Natural killer cell treated with Interleukin-12 subunit alpha and Interleukin-12 subunit beta and Interleukin-15 and Interleukin-18, amount 100 ng/mL, for 72 hours (primary cell): ENCODE measurements at regions not wholly inside any gene's neighbourhood (a gene's known extent, or its start where the extent isn't known, plus 50 kb on each side); places are given as distances from the start of the nearest gene placed in this dataset.

Experiments used
- ATAC-seq, 2 donors: fragments of 150-1000 bp; cut with Tn5 transposase in 1 of 2; sonication (Bioruptor Pico), chemical (Tn5 transposase) in 1 of 2; 2 replicates each; pipeline ENCODE4 v1.10.0; 2021
- DNase-seq: peaks from one replicate; pipeline ENCODE4 v3.0.0; 2022; ENCODE audit warnings: low spot score
- H3K27ac Mint-ChIP-seq, 2 donors: 1 replicate in 1 of 2; 2 replicates in 1 of 2; pipeline ENCODE4 v1.8.0; 2022; ENCODE audit warnings: mixed read lengths in 2 of 2, mild to moderate bottlenecking in 1 of 2, moderate library complexity in 1 of 2
- H3K27me3 Mint-ChIP-seq, 2 donors: 1 replicate in 1 of 2; 2 replicates in 1 of 2; pipeline ENCODE4 v1.8.0; 2022; ENCODE audit warnings: mixed read lengths in 2 of 2
- H3K36me3 Mint-ChIP-seq: one replicate; pipeline ENCODE4 v1.8.0; 2022; ENCODE audit warnings: mixed read lengths
- H3K4me1 Mint-ChIP-seq, 2 donors: 1 replicate in 1 of 2; 2 replicates in 1 of 2; pipeline ENCODE4 v1.8.0; 2022; ENCODE audit warnings: low read depth in 2 of 2, mixed read lengths in 2 of 2, mild to moderate bottlenecking in 1 of 2
- H3K4me3 Mint-ChIP-seq: one replicate; pipeline ENCODE4 v1.8.0; 2022; ENCODE audit warnings: mixed read lengths
- H3K9me3 Mint-ChIP-seq: 2 replicates; pipeline ENCODE4 v1.8.0; 2022; ENCODE audit warnings: mixed read lengths

DNA sequence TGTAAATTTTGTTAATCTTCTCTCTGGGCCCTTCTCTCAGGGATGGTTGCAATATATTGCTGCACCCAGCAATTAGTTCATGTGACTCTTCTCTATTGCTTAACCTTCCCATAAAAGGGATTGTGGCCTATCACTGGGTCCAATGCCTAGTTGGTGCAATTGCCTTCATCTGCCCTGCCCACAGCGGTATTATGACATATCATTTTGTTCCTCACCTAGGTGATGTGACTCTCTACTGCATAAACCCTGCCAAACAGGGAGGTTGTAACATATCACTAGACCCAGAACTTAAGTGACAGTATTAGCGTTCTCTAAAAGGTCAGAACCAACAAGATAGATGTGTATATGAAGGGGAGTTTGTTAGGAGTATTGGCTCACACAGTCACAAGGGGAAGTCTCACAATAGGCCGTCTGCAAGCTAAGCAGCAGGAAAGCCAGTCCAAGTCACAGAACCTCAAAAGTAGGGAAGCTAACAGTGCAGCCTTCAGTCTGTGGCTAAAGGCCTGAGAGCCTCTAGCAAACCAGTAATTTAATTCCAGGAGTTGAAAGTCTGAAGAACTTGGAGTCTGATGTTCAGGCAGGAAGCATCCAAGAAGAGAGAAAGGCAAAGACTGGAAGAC lies 317.8 kb downstream of the RPS4Y2 start:
- H3K9me3 Mint-ChIP-seq = no peaks in the 10 kb centered on the region

DNA sequence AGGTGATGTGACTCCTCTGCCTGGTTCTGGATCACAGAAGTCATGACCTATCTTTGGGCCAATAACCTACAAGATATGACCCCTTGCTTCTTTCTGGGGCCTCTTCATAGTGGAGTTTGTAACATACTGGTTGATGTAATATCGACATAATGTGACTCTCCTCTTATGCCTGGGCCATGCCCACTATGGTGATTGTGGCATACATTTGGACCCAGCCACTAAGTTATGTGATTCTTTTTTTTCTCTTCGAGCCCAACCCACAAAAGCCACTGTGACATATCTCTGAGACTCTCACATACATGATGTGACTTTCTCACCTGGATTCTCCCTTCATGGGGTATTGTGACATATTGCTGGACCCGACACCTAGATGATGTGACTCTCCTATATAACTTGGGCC lies 319.8 kb downstream of the RPS4Y2 start:
- Mint-ChIP-seq H3K27ac (no peak overlapping the region), H3K4me3 (no peak overlapping the region), H3K27me3 (no peaks in the 10 kb centered on the region), H3K4me1 (no peaks in the 10 kb centered on the region), H3K36me3 (no peaks in the 10 kb centered on the region), H3K9me3 (no peaks in the 10 kb centered on the region)
- DNase-seq = no peak
- no peak for ATAC-seq

More for the DNA sequence above, 317.8 kb downstream of the RPS4Y2 start:
- Mint-ChIP-seq H3K4me1 (no peaks in the 10 kb centered on the region), H3K4me3 (no peak overlapping the region), H3K27ac (no peak overlapping the region), H3K36me3 (no peaks in the 10 kb centered on the region), H3K27me3 (no peaks in the 10 kb centered on the region)
- DNase-seq (no peak), ATAC-seq (no peak)

- Mint-ChIP-seq H3K36me3 (no peaks in the 10 kb centered on the region), H3K27ac (no peak overlapping the region), H3K4me3 (no peak overlapping the region), H3K9me3 (no peaks in the 10 kb centered on the region), H3K27me3 (no peaks in the 10 kb centered on the region), H3K4me1 (no peaks in the 10 kb centered on the region)
- no peak for ATAC-seq
- no peak for DNase-seq
Observed at GRCh38 chrY:21079670-21080069, 323.8 kb downstream of the RPS4Y2 start.

DNA sequence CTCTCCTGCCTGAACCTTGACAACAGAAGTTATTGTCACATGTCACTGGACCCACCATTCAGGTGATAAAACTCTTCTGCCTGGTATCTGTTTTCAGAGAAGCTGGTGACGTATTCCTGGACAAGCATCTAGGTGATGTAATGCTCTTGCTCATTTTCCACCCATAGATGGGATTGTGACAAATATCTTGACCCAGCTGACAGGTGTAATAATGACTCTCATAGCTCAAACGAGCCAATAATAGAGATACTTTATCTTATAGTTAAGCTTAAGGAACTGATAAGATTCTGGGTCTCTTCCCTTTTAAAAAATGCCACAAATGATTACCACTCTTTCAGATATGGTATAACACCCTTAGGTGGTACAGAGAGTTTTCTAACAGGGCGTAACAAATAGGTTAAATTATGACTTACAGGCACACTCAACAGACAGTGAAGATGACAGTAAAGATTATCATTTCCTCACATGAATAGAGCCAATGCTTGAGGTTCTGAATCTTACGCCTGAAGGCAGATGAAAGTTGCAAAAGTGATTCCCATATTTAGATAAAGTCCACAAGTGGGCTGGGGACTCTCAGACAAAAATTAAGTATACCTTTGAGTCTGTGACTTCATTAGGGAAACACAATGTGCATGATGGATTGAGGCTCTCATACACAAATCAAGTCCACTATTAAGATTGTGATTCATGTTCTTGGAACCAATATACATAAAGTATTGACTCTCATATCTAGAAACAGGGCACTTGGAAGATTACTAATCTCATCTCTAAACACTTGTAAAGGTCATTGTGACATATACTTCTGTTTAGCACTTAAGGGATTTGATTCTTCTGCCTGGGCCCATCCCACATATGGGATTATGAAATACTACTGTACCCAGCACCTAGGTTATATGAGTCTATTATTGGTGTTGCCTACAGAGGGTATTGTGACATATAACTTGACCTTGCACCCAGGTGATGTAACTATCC lies 326.0 kb downstream of the RPS4Y2 start:
- DNase-seq (no peak), ATAC-seq (no peak)
- H3K4me3 Mint-ChIP-seq = no peak overlapping the region
- no peaks in the 10 kb centered on the region for H3K4me1 Mint-ChIP-seq
- H3K27me3 Mint-ChIP-seq = no peaks in the 10 kb centered on the region
- no peaks in the 10 kb centered on the region for H3K9me3 Mint-ChIP-seq
- no peaks in the 10 kb centered on the region for H3K36me3 Mint-ChIP-seq
- no peak overlapping the region for H3K27ac Mint-ChIP-seq

- Mint-ChIP-seq H3K9me3 (no peaks in the 10 kb centered on the region), H3K4me1 (no peaks in the 10 kb centered on the region), H3K4me3 (no peak overlapping the region), H3K36me3 (no peaks in the 10 kb centered on the region), H3K27me3 (no peaks in the 10 kb centered on the region), H3K27ac (no peak overlapping the region)
- ATAC-seq = no peak
- DNase-seq = no peak
Observed at GRCh38 chrY:21082639-21083038, 326.7 kb downstream of the RPS4Y2 start.

DNA sequence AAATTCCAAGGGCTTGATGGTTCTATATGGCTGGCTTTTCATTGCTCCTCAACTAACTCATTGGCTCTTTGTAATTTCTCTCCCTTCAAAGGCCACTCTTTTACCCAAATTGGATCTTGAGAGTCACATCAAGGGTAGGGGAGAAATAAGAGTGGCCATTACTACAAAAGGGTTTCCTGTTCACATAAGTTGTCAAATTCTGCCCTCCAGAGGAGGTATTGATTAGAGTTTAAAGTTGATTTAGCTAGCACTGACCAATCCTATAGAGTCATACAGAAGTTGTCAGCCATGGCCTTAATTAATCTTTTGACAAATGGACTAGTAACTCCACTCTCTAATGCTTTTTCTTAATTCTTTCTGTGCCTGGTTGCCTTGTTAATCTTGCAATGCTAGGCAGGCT lies 336.0 kb downstream of the RPS4Y2 start:
- no peak overlapping the region for H3K4me3 Mint-ChIP-seq
- ATAC-seq = no peak
- H3K27me3 Mint-ChIP-seq = no peaks in the 10 kb centered on the region
- H3K9me3 Mint-ChIP-seq = no peaks in the 10 kb centered on the region
- no peaks in the 10 kb centered on the region for H3K4me1 Mint-ChIP-seq
- H3K27ac Mint-ChIP-seq = no peak overlapping the region
- H3K36me3 Mint-ChIP-seq = no peaks in the 10 kb centered on the region
- DNase-seq = no peak

DNA sequence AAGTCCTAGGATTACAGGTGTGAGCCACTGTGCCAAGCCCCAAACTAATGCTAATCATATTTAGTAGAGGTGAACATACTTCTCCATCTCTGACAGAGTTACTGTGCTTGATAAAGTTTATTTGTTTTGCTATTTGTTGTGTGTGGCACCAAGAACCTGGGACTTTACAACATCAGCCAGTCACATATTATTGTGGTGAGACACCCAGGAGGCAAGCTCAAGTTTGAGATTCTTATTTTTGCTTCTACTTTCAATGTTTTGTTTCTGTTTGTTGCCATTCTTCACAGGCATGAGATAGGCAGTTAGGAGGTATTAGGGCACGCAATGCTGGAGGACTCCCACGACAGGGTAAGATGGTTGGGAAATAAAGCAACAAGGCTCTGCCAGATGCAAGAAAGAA lies 346.6 kb downstream of the RPS4Y2 start:
- H3K36me3 Mint-ChIP-seq = no peaks in the 10 kb centered on the region
- H3K9me3 Mint-ChIP-seq = no peaks in the 10 kb centered on the region
- H3K4me3 Mint-ChIP-seq = peak overlapping the region; percentile 8
- H3K4me1 Mint-ChIP-seq = no peaks in the 10 kb centered on the region
- ATAC-seq = no peak
- DNase-seq = no peak
- no peaks in the 10 kb centered on the region for H3K27me3 Mint-ChIP-seq
- no peak overlapping the region for H3K27ac Mint-ChIP-seq

- DNase-seq (no peak), ATAC-seq (no peak)
- no peaks in the 10 kb centered on the region for H3K9me3 Mint-ChIP-seq
- no peaks in the 10 kb centered on the region for H3K36me3 Mint-ChIP-seq
- no peaks in the 10 kb centered on the region for H3K27me3 Mint-ChIP-seq
- no peak overlapping the region for H3K4me3 Mint-ChIP-seq
- no peaks in the 10 kb centered on the region for H3K4me1 Mint-ChIP-seq
- H3K27ac Mint-ChIP-seq = no peak overlapping the region
Observed at GRCh38 chrY:21103885-21104284, 348.0 kb downstream of the RPS4Y2 start.

DNA sequence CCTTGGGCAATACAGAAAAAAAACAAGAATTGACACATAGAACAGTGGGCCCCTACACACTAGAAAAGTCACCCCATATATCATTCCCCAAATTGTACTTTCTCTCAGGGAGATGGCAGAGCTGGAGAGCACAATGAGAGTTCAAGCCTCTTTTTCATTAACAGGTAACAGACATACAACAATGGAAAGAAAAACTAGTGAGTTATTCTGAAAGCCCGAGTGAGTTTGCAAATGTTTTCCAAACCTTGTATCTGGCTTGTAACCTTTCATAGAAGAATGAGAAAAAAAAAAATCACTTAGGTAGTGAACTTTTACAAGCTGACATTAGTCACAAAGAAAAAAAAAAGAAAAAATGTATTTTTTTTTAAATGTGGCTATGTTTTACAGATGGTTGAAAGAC lies 349.6 kb downstream of the RPS4Y2 start:
- Mint-ChIP-seq H3K27ac (no peak overlapping the region), H3K36me3 (no peaks in the 10 kb centered on the region), H3K4me3 (no peak overlapping the region), H3K9me3 (no peaks in the 10 kb centered on the region), H3K27me3 (no peaks in the 10 kb centered on the region), H3K4me1 (no peaks in the 10 kb centered on the region)
- ATAC-seq (no peak), DNase-seq (no peak)

DNA sequence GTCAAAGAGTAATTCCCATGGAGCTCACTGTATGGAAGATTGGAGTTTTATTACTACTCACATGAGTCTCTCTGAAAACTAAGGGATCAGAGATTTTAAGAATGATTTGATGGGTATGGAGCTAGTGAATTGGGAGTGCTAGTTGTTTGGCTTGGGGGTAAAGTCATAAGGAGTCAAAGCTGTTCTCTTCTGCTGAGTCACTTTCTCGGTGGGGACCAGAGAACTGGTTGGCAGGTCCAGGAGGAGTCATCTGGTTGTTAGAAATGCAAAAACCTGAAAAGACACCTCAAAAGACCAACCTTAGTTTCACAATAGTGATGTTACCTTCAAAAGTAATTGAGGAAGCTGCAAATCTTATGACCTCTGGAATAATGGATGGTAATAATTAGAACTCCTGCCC lies 355.4 kb downstream of the RPS4Y2 start:
- no peaks in the 10 kb centered on the region for H3K36me3 Mint-ChIP-seq
- no peaks in the 10 kb centered on the region for H3K9me3 Mint-ChIP-seq
- no peaks in the 10 kb centered on the region for H3K4me1 Mint-ChIP-seq
- ATAC-seq (no peak), DNase-seq (no peak)
- H3K27me3 Mint-ChIP-seq = no peaks in the 10 kb centered on the region
- H3K4me3 Mint-ChIP-seq = no peak overlapping the region
- no peak overlapping the region for H3K27ac Mint-ChIP-seq

DNA sequence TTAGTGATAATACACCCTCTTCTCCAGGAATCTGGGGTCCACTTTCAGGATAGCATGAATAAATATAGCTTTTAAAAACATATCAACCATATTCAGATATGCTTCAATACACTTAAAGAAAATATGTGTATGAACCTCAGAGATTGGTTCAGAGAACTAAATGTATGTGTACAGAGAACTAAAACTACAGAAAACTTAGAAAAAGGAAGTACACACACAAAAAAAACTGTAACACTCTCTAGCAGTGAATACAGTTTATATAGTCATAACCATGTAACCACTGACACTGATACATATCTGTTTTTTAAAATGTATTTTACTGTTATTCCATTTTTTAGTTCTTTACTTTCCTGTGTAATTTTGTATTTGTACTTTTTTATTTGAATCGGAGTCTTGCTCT lies 365.2 kb downstream of the RPS4Y2 start:
- Mint-ChIP-seq H3K27me3 (no peaks in the 10 kb centered on the region), H3K4me3 (no peak overlapping the region), H3K27ac (no peak overlapping the region), H3K4me1 (no peaks in the 10 kb centered on the region), H3K36me3 (no peaks in the 10 kb centered on the region), H3K9me3 (no peaks in the 10 kb centered on the region)
- ATAC-seq (no peak), DNase-seq (no peak)

GRCh38 chrY:21135591-21135990 lies 375.5 kb upstream of the RBMY1B start:
- ATAC-seq = no peak
- no peaks in the 10 kb centered on the region for H3K36me3 Mint-ChIP-seq
- H3K9me3 Mint-ChIP-seq = no peaks in the 10 kb centered on the region
- no peak for DNase-seq
- H3K27me3 Mint-ChIP-seq = no peaks in the 10 kb centered on the region
- H3K27ac Mint-ChIP-seq = no peak overlapping the region
- no peak overlapping the region for H3K4me3 Mint-ChIP-seq
- H3K4me1 Mint-ChIP-seq = no peaks in the 10 kb centered on the region

DNA sequence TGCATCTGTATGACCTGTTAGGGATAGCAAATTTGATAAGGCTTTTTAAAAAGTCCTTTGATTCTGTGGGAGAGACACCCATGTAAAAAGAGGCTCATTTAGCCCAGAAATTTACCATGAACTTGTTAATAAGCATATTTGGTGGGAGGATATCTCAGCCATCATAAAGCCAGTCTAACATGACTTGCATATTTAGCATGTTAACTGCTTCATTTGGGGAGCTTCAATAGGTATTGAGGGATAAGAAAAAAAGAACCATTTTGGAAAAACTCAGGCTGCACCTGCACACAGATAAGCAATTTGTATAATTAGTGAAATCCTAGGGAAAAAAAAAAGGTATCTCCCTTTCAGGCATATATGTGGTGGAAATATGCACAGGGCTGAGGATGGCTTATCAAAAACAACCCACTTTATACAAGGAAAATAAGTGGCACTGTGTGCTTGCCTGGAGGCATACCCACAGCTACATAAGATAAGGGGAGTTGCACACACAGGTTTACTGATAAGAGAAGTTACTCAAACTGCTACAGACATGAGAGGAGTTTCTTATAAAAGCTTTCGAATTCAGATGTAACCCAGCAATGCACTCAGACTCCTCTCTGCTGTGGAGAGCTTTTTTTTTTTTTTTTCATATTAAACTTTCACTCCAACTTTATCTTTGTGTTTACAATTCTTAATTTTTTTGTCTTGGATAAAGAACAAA lies 372.9 kb upstream of the RBMY1B start:
- Mint-ChIP-seq H3K27me3 (no peaks in the 10 kb centered on the region), H3K9me3 (no peaks in the 10 kb centered on the region), H3K4me1 (no peaks in the 10 kb centered on the region), H3K36me3 (no peaks in the 10 kb centered on the region), H3K27ac (no peak overlapping the region), H3K4me3 (no peak overlapping the region)
- DNase-seq (no peak), ATAC-seq (no peak)

GRCh38 chrY:21146331-21146730 lies 364.8 kb upstream of the RBMY1B start:
- DNase-seq (no peak), ATAC-seq (no peak)
- Mint-ChIP-seq H3K27ac (no peak overlapping the region), H3K9me3 (no peaks in the 10 kb centered on the region), H3K4me3 (no peak overlapping the region), H3K27me3 (no peaks in the 10 kb centered on the region), H3K36me3 (no peaks in the 10 kb centered on the region), H3K4me1 (no peaks in the 10 kb centered on the region)
